GM23338 (cell line): ENCODE measurements at regions not wholly inside any gene's neighbourhood (a gene's known extent, or its start where the extent isn't known, plus 50 kb on each side); places are given as distances from the start of the nearest gene placed in this dataset.

ENCODE experiments used
- ATAC-seq: fragments of 200-7000 bp; cut with Tn5 transposase; 3 replicates; pipeline ENCODE4 v1.9.1; 2020
- DNase-seq: peaks from one replicate; pipeline ENCODE4 v3.0.0-alpha.2; 2015; ENCODE audit warnings: low spot score
- H2AFZ ChIP-seq: fragments of 200-600 bp; sonication (generic); 2 replicates; pipeline ENCODE4 v1.8.0; 2016; ENCODE audit warnings: antibody characterized with exemption, mild to moderate bottlenecking, moderate library complexity
- H3F3A ChIP-seq: fragments of 200-600 bp; sonication (generic); replicated peaks from 2 replicates; pipeline ENCODE4 v1.8.0; 2017; ENCODE audit warnings: antibody characterized with exemption, mixed run types, low read depth
- H3K27ac ChIP-seq: fragments of 200-600 bp; sonication (generic); 2 replicates; pipeline ENCODE4 v1.6.1; 2016; ENCODE audit warnings: low read depth
- H3K27me3 ChIP-seq: fragments of 200-600 bp; sonication (generic); 2 replicates; pipeline ENCODE4 v1.8.0; 2016; ENCODE audit warnings: mild to moderate bottlenecking, mixed run types, moderate library complexity; ENCODE audit not compliant: insufficient read depth
- H3K36me3 ChIP-seq: fragments of 200-600 bp; sonication (generic); 2 replicates; pipeline ENCODE4 v1.8.0; 2016; ENCODE audit warnings: mild to moderate bottlenecking; ENCODE audit not compliant: insufficient read depth
- H3K4me1 ChIP-seq: fragments of 200-600 bp; sonication (generic); 2 replicates; pipeline ENCODE4 v1.8.0; 2016; ENCODE audit warnings: mild to moderate bottlenecking, moderate library complexity; ENCODE audit not compliant: insufficient read depth
- H3K4me2 ChIP-seq: fragments of 200-600 bp; sonication (generic); 2 replicates; pipeline ENCODE4 v1.7.1; 2017; ENCODE audit warnings: mixed run types
- H3K4me3 ChIP-seq: fragments of 200-600 bp; sonication (generic); 2 replicates; pipeline ENCODE4 v1.6.1; 2016; ENCODE audit warnings: mixed run types
- H3K79me2 ChIP-seq: fragments of 200-600 bp; sonication (generic); replicated peaks from 2 replicates; pipeline ENCODE4 v1.8.0; 2017; ENCODE audit warnings: mild to moderate bottlenecking; ENCODE audit not compliant: insufficient read depth
- H3K9me2 ChIP-seq: fragments of 200-600 bp; sonication (generic); 2 replicates; pipeline ENCODE4 v1.8.0; 2017; ENCODE audit not compliant: insufficient read depth
- H4K20me1 ChIP-seq: fragments of 200-600 bp; sonication (generic); replicated peaks from 2 replicates; pipeline ENCODE4 v1.8.0; 2017; ENCODE audit warnings: mild to moderate bottlenecking; ENCODE audit not compliant: insufficient read depth
- H3K27ac Mint-ChIP-seq: 2 replicates; pipeline ENCODE4 v1.8.0; 2020; ENCODE audit warnings: inconsistent platforms, mild to moderate bottlenecking, moderate library complexity, mixed read lengths
- H3K27me3 Mint-ChIP-seq: 3 replicates; pipeline ENCODE4 v1.8.0; 2022; ENCODE audit warnings: low read depth, mild to moderate bottlenecking, moderate library complexity, mixed read lengths, inconsistent platforms; ENCODE audit not compliant: insufficient read depth, poor library complexity
- H3K36me3 Mint-ChIP-seq: 3 replicates; pipeline ENCODE4 v1.8.0; 2021; ENCODE audit warnings: low read depth, mild to moderate bottlenecking, inconsistent platforms, moderate library complexity, mixed read lengths
- H3K4me1 Mint-ChIP-seq: 3 replicates; pipeline ENCODE4 v1.8.0; 2020; ENCODE audit warnings: mild to moderate bottlenecking, inconsistent platforms, mixed read lengths
- H3K4me3 Mint-ChIP-seq: 3 replicates; pipeline ENCODE4 v1.8.0; 2021; ENCODE audit warnings: moderate library complexity, mild to moderate bottlenecking, inconsistent platforms, mixed read lengths
- H3K9me3 Mint-ChIP-seq: 3 replicates; pipeline ENCODE4 v1.8.0; 2020; ENCODE audit warnings: moderate library complexity, mild to moderate bottlenecking, inconsistent platforms, mixed read lengths
- CREB1 ChIP-seq: fragments of 250-450 bp; sonication (Bioruptor Pico); IDR thresholded peaks from 2 replicates; pipeline ENCODE4 v1.5.0; 2020; ENCODE audit warnings: low read depth, mild to moderate bottlenecking, moderate library complexity
- ETS1 ChIP-seq: IDR thresholded peaks from 2 replicates; pipeline ENCODE4 v1.6.1; 2016; ENCODE audit warnings: antibody characterized with exemption
- EZH2 ChIP-seq: fragments of 200-600 bp; sonication (generic); IDR thresholded peaks from one replicate; pipeline ENCODE4 v1.8.0; 2017; ENCODE audit warnings: antibody characterized with exemption, mild to moderate bottlenecking, low read depth; ENCODE audit not compliant: unreplicated experiment
- EZH2phosphoT487 ChIP-seq: fragments of 200-600 bp; sonication (generic); IDR thresholded peaks from one replicate; pipeline ENCODE4 v1.8.1; 2018; ENCODE audit warnings: antibody characterized with exemption; ENCODE audit not compliant: unreplicated experiment
- JUNB ChIP-seq: IDR thresholded peaks from one replicate; pipeline ENCODE4 v1.6.1; 2016; ENCODE audit warnings: antibody characterized with exemption; ENCODE audit not compliant: unreplicated experiment
- NANOG ChIP-seq: IDR thresholded peaks from 2 replicates; pipeline ENCODE4 v1.6.1; 2016; ENCODE audit warnings: antibody characterized with exemption, borderline replicate concordance
- POLR2AphosphoS5 ChIP-seq: IDR thresholded peaks from 2 replicates; pipeline ENCODE4 v1.6.1; 2016; ENCODE audit warnings: antibody characterized with exemption, low read depth
- REST ChIP-seq: IDR thresholded peaks from one replicate; pipeline ENCODE4 v1.6.1; 2018; ENCODE audit warnings: antibody characterized with exemption; ENCODE audit not compliant: unreplicated experiment
- STAT1 ChIP-seq: IDR thresholded peaks from one replicate; pipeline ENCODE4 v1.6.1; 2016; ENCODE audit warnings: antibody characterized with exemption; ENCODE audit not compliant: unreplicated experiment

- no peaks in the 10 kb centered on the region for H3K79me2 ChIP-seq
- TF ChIP-seq ETS1: no peak
- TF ChIP-seq REST: no peak
- no peak for TF ChIP-seq EZH2
- TF ChIP-seq NANOG: no peak
- no peak for TF ChIP-seq JUNB
- no peak for TF ChIP-seq POLR2AphosphoS5
- no peak for TF ChIP-seq STAT1
- no peak for TF ChIP-seq CREB1 (CRISPR knock-in tag)
- TF ChIP-seq EZH2phosphoT487: no peak
- Mint-ChIP-seq H3K27ac (no peak overlapping the region), H3K9me3 (peaks cover 3% of the 10 kb centered on the region), H3K27me3 (peaks cover 1% of the 10 kb centered on the region), H3K4me1 (peaks cover 9% of the 10 kb centered on the region; the same call in 2 of the 3 replicates), H3K36me3 (peaks cover 6% of the 10 kb centered on the region; the same call in 2 of the 3 replicates), H3K4me3 (no peak overlapping the region)
- no peak overlapping the region for H2AFZ ChIP-seq
- no peak overlapping the region for H3K4me2 ChIP-seq
- ATAC-seq (no peak), DNase-seq (no peak)
- no peaks in the 10 kb centered on the region for H3K36me3 ChIP-seq
- H3K27me3 ChIP-seq: no peaks in the 10 kb centered on the region
- no peaks in the 10 kb centered on the region for H3F3A ChIP-seq
- no peak overlapping the region for H3K27ac ChIP-seq
- H3K4me3 ChIP-seq: no peak overlapping the region
- peaks cover 19% of the 10 kb centered on the region for H3K9me2 ChIP-seq
- H3K4me1 ChIP-seq: no peaks in the 10 kb centered on the region
- H4K20me1 ChIP-seq: no peaks in the 10 kb centered on the region
These were observed 547.4 kb downstream of the TLE1 start for GRCh38 chr9:81141961-81142360.

- H3K4me1 Mint-ChIP-seq: peaks cover 9% of the 10 kb centered on the region; the same call in 2 of the 3 replicates
- H3K36me3 Mint-ChIP-seq: peaks cover 2% of the 10 kb centered on the region; the same call in 1 of the 3 replicates
- no peaks in the 10 kb centered on the region for H3F3A ChIP-seq
- peaks cover 6% of the 10 kb centered on the region; the same call in 1 of the 3 replicates for H3K9me3 Mint-ChIP-seq
- no peak for TF ChIP-seq CREB1 (CRISPR knock-in tag)
- TF ChIP-seq POLR2AphosphoS5: no peak
- no peak for TF ChIP-seq EZH2
- no peak for TF ChIP-seq EZH2phosphoT487
- H3K27me3 Mint-ChIP-seq: peaks cover 1% of the 10 kb centered on the region
- H3K4me1 ChIP-seq: no peaks in the 10 kb centered on the region
- no peaks in the 10 kb centered on the region for H3K27me3 ChIP-seq
- DNase-seq: no peak
- no peak overlapping the region for H3K4me2 ChIP-seq
- no peak overlapping the region for H2AFZ ChIP-seq
- H3K79me2 ChIP-seq: no peaks in the 10 kb centered on the region
- H4K20me1 ChIP-seq: no peaks in the 10 kb centered on the region
- no peak for ATAC-seq
- H3K36me3 ChIP-seq: no peaks in the 10 kb centered on the region
- H3K4me3 ChIP-seq: no peak overlapping the region
- no peak overlapping the region for H3K27ac Mint-ChIP-seq
- H3K9me2 ChIP-seq: peaks cover 19% of the 10 kb centered on the region; the same call in 1 of the 2 replicates
- H3K4me3 Mint-ChIP-seq: no peak overlapping the region
- H3K27ac ChIP-seq: no peak overlapping the region
These were observed 551.3 kb downstream of the TLE1 start for GRCh38 chr9:81137976-81138568.
